Mucosa of descending colon (tissue), 3 donors: ENCODE measurements at regions not wholly inside any gene's neighbourhood (a gene's known extent, or its start where the extent isn't known, plus 50 kb on each side); places are given as distances from the start of the nearest gene placed in this dataset.

Experiments
- ATAC-seq: fragments of 200-7000 bp; cut with Tn5 transposase; one replicate; pipeline ENCODE4 v1.9.1; 2020; ENCODE audit warnings: mild to moderate bottlenecking, moderate library complexity
- DNase-seq, 3 donors: peaks; one replicate each; pipeline ENCODE4 v3.0.0-alpha.2; 2020
- H3K36me3 ChIP-seq: fragments of 200-600 bp; one replicate; pipeline ENCODE4 v1.8.0; 2021; ENCODE audit warnings: low read depth, mild to moderate bottlenecking
- H3K4me1 ChIP-seq: fragments of 200-600 bp; one replicate; pipeline ENCODE4 v1.8.0; 2021; ENCODE audit warnings: low read depth, mild to moderate bottlenecking
- H3K4me3 ChIP-seq: fragments of 200-600 bp; one replicate; pipeline ENCODE4 v1.8.0; 2021; ENCODE audit warnings: mild to moderate bottlenecking
- H3K9me3 ChIP-seq: fragments of 200-600 bp; one replicate; pipeline ENCODE4 v1.8.0; 2021; ENCODE audit warnings: mild to moderate bottlenecking
- intact Hi-C, 2 donors: fragments of 100-400 bp; cut with DNase I in 1 of 2; cut with micrococcal nuclease in 1 of 2; formaldehyde crosslinking; loops; one replicate each; pipeline versions ENCODE4 v1.11.0 to v1.11.1; 2022; cut with DNase I, micrococcal nuclease
- TF ChIP-seq, protein P1 (sequence below): fragments of 200-600 bp; IDR thresholded peaks from one replicate; pipeline ENCODE4 v1.8.0; 2022; ENCODE audit warnings: antibody characterized with exemption, mild to moderate bottlenecking
- donor health status: DM: no; HTN: no; CAD: no; lungs with moderate emphysema.
- donor health status: DM: no; HTN: no; CAD: no.
- donor health status: DM: no; HTN: yes; CAD: no.

DNA sequence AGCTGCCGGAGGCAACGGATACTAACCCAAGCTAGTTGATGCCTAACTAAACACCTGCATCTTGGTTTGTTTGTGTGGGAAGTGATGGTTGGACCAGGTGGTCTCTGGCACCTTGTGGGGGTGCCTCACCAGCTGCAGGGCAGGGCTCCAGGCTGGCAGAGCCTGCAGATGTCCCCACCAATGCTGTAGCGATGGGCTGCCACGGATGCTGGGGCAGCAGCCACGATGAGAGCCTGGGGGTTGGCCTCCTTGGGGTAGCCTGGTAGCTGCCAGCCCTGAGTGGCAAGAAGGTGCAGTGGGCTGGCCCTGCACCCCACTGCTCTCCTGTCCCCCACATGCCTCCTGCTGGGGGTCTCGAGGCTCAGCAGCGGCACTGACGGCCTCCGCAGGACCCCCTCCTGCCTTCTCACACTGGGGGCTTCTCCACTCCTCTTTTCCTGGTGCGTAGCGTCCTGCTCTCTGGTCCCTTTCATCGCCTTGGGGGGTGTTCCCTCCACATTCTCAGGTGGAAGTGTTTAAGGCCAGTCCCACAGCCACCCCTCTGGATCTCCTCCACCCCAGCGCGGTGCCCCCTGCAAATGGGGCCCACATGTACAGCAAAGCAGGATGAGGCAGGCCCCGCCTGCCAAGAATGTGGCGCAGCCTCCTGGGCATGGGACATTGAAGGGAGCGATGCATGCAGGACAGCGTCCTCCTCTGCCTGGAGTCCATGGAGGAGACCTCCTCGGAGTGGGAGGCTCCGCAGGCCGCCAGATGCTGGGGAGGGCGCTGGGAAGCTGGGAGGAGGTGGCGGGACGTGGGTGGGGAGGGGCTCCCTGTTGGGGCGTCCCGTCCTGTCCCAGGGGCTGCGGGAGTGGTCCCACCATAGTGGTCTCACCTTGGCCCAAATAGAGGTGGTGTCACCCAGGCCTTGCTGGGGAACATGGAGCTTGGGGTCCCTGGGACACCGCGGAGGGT is 173.1 kb downstream of the ASB1 start:
- no peaks in the 10 kb centered on the region for H3K9me3 ChIP-seq
- H3K4me3 ChIP-seq: no peak overlapping the region
- intact Hi-C loops: no loop called here
- no peaks in the 10 kb centered on the region for H3K36me3 ChIP-seq
- TF ChIP-seq, protein P1, sequence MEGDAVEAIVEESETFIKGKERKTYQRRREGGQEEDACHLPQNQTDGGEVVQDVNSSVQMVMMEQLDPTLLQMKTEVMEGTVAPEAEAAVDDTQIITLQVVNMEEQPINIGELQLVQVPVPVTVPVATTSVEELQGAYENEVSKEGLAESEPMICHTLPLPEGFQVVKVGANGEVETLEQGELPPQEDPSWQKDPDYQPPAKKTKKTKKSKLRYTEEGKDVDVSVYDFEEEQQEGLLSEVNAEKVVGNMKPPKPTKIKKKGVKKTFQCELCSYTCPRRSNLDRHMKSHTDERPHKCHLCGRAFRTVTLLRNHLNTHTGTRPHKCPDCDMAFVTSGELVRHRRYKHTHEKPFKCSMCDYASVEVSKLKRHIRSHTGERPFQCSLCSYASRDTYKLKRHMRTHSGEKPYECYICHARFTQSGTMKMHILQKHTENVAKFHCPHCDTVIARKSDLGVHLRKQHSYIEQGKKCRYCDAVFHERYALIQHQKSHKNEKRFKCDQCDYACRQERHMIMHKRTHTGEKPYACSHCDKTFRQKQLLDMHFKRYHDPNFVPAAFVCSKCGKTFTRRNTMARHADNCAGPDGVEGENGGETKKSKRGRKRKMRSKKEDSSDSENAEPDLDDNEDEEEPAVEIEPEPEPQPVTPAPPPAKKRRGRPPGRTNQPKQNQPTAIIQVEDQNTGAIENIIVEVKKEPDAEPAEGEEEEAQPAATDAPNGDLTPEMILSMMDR: no peak
- ATAC-seq (no peak), DNase-seq (no peak)
- no peaks in the 10 kb centered on the region for H3K4me1 ChIP-seq

DNA sequence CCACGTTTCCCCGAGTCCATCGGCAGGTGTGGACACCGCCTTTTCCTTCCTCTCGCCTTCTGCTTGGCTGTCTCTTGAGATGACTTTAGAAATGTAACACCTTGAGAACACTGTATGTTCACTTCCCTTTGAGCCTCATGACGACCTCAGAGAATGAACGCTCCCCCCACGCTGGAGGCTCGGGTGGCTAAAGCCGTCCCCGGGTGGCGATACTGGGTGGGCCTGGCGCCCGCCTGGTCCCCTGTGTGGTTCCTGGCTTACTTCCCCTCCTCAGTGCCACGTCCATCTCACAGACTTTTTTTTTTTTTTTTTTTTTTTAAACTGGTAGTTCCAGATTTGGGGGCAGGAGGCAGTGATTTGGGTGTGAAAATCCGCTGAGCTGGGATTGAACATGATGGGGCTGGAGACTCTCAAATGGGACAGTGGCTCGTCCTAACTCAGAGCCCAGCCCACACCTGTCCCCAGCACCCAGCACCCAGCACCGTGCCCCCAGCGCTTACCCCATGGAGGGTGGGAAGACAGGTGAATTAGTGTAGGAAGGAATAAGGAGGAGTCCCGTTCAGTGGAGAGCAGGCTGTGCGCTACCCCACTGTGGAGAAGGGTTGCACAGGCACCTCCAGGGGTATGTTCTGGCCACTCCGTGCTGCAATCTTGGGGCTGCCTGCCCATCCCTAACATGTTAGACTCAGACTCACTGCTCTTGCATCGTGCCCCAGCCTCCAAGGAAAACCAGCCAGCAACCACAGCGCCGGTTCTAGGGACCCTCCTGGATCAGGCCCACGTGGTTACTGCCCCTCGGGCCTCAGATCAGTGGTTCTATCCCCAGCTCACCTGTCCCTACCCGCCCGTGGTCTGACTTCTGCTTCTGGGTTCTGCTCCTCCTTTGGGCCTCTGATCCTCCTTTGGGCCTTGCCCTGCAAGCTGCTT is 174.0 kb downstream of the ASB1 start:
- no peaks in the 10 kb centered on the region for H3K9me3 ChIP-seq
- no peaks in the 10 kb centered on the region for H3K4me1 ChIP-seq
- DNase-seq (no peak), ATAC-seq (no peak)
- intact Hi-C loops: no loop called here
- no peak overlapping the region for H3K4me3 ChIP-seq
- TF ChIP-seq, protein P1: no peak
- H3K36me3 ChIP-seq: no peaks in the 10 kb centered on the region

DNA sequence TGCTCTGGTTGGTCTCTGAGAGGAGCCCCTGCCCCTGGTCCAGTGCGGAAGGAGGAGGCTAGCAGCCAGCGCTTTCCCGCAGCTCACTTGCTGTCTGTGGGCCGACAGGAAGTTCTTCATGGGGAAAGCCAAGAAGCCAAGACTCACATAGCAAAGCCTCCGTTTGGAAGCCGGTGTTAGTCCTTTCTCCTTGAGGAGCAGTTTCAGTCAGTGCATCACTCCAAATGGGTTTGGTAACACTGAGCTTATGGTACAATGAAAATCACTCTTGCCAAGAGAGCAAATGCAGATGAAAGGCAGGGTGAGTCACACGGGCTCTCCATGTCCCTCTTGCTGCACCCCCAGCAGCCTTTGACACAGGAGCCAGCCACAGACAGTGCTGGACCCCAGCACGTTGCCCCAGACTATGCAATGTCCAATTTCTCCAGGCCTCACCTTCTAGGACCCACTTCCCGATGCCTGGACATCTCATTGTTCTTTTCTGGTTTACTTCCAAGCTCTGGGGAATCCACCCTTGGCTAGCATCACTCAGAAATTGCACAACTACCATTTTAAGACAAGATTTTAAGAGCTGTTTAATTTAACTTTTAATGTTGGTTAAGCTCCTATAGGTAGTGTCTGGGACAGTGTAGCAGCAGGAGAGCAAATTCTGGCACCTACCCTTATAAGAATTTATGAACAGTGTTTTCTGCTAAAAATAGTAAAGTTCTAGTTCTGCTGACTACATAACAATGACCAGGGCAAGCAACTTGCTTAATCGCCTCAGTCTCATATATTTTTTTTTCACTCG is 174.9 kb downstream of the ASB1 start:
- TF ChIP-seq, protein P1: no peak
- Histone ChIP-seq H3K36me3 (no peaks in the 10 kb centered on the region), H3K4me1 (no peaks in the 10 kb centered on the region), H3K4me3 (no peak overlapping the region), H3K9me3 (no peaks in the 10 kb centered on the region)
- DNase-seq: peak in 1 of 3 donors; percentile 51
- intact Hi-C loops: no loop called here
- ATAC-seq: peak; percentile 36

DNA sequence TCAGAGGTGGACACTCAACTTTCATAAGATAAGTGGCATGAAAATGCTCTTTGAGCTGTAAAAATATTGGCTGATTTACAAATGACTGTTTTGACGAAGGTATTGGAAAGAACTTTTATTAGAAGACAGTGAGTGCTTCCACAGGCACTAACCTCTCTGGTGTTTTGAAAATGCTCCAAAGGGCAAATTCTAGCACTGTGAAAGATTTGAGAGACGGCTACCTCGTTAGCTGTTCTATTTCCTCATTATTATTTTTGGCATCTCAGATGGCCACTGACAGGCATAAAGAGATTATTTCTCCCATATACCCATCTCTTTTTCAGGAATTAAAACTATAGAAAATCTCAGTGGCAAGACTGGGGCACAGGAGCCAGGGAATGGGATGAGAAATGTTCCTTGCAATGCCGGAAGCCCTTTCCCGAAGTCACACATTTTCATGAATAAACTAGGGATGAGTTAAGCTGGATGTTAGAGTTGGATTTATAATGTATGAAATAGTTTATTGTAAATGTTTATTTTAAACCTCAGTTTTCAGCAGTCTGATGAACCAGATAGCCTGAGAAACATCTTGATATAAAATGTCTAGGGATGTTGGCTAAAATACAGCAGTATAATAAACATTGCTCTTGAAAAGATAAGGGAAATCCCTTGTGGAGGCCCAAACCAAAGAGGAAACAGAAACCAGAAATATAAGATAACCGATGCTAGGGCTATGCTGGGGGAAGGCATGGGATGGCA is 175.7 kb downstream of the ASB1 start:
- TF ChIP-seq, protein P1: no peak
- DNase-seq (no peak), ATAC-seq (no peak)
- H3K9me3 ChIP-seq: no peaks in the 10 kb centered on the region
- H3K4me1 ChIP-seq: no peaks in the 10 kb centered on the region
- intact Hi-C loops: no loop called here
- H3K4me3 ChIP-seq: no peak overlapping the region
- no peaks in the 10 kb centered on the region for H3K36me3 ChIP-seq
